ENCODE measurements at regions not wholly inside any gene's neighbourhood (a gene's known extent, or its start where the extent isn't known, plus 50 kb on each side); places are given as distances from the start of the nearest gene placed in this dataset.

GRCh38 chr16:85395913-85396878 is 216.9 kb upstream of the GSE1 start:
- TF ChIP-seq CTCF (IDR thresholded peaks at IDR 0.05) (no peak), POLR2A (IDR thresholded peaks at IDR 0.05) (no peak)
